ENCODE measurements at regions not wholly inside any gene's neighbourhood (a gene's known extent, or its start where the extent isn't known, plus 50 kb on each side); places are given as distances from the start of the nearest gene placed in this dataset.

DNA sequence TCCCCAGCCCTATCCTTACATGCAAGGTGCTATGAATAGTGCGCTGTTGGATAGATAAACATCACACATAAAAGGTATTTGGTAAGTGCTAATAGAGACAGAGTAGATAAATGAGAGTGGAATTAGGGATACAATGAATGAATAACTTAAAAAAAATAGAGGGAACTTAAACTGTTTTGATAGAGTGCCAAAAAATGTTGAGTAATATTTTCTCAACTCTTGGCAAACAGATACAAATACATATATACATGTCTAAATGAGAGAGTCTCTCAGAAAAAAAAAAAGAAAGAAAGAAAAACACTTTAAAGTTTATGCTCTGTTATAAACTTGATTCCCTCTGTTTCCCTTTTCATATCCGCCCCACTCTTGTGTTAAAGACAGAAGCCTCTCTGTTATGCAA is 667.4 kb downstream of the ROBO2 start:
- Mint-ChIP-seq H3K4me1 (peaks cover 2% of the 10 kb centered on the region in 2 experiments), H3K36me3 (ENCODE audit: insufficient read depth in 1 of 3, low read depth in 3 of 3) (no peaks in the 10 kb centered on the region; a peak in 1 of 7 replicates), H3K27ac (no peak overlapping the region), H3K9me3 (peaks cover 0 to 2% of the 10 kb centered on the region in 2 experiments; a peak in 2 of 5 replicates), H3K4me3 (no peak overlapping the region), H3K27me3 (ENCODE audit: low read depth) (no peaks in the 10 kb centered on the region)
- no peaks in the 10 kb centered on the region for H3K79me2 ChIP-seq (ENCODE audit: insufficient read depth, low read length)
- no peak overlapping the region for H3K27ac ChIP-seq (ENCODE audit: insufficient read length, low read depth, low read length)
- H3T11ph ChIP-seq (ENCODE audit: low read length), result no peak overlapping the region
- WGBS (ENCODE audit: extremely low coverage, insufficient read length, low lambda C conversion rate), result no CpG with 5 or more reads among the region's 2 CpGs
- no peak overlapping the region for H4K91ac ChIP-seq (ENCODE audit: insufficient read length, low read depth, low read length)
- H2BK20ac ChIP-seq (ENCODE audit: low read depth, low read length, poor library complexity, severe bottlenecking), result no peak overlapping the region
- no peak overlapping the region for H4K8ac ChIP-seq (replicated peaks; ENCODE audit: insufficient read length, low read depth, low read length)
- no peak overlapping the region for H3K56ac ChIP-seq (ENCODE audit: insufficient read length, low read depth, low read length)
- no peaks in the 10 kb centered on the region for H4K20me1 ChIP-seq (ENCODE audit: control insufficient read depth, insufficient read depth, insufficient read length)
- H3K27me3 ChIP-seq (ENCODE audit: insufficient read depth, low read length), result no peaks in the 10 kb centered on the region
- no peak overlapping the region for H3K4me2 ChIP-seq (ENCODE audit: insufficient read depth, insufficient read length, low read length)
- no peaks in the 10 kb centered on the region for H3K23me2 ChIP-seq (ENCODE audit: insufficient read length, low read depth, low read length, poor library complexity, severe bottlenecking)
- H3K9ac ChIP-seq (ENCODE audit: extremely low read depth, insufficient read length, low read length), result no peak overlapping the region
- no peak overlapping the region for H2AFZ ChIP-seq (ENCODE audit: low read length)
- H3K23ac ChIP-seq (ENCODE audit: insufficient read length, low read depth, low read length), result no peak overlapping the region
- no peaks in the 10 kb centered on the region for H3K9me3 ChIP-seq (ENCODE audit: control insufficient read depth, low read depth, low read length)
- H2BK5ac ChIP-seq (ENCODE audit: insufficient read length, low read length), result no peak overlapping the region
- no peaks in the 10 kb centered on the region for H3K4me1 ChIP-seq (ENCODE audit: insufficient read depth, low read length)
- no peak overlapping the region for H3K4ac ChIP-seq (ENCODE audit: low read depth, low read length)
- DNase-seq, result no peak
- H2BK12ac ChIP-seq (ENCODE audit: insufficient read length, low read depth, low read length), result no peak overlapping the region
- no peak for TF ChIP-seq CTCF (conservative IDR thresholded peaks at IDR 0.05)
- H3K14ac ChIP-seq (ENCODE audit: insufficient read depth, low read length), result no peak overlapping the region
- no peak overlapping the region for H4K5ac ChIP-seq (ENCODE audit: insufficient read length, low read depth, low read length)
- no peak overlapping the region for H3K18ac ChIP-seq (ENCODE audit: insufficient read length, low read depth, low read length)
- H3K79me1 ChIP-seq (ENCODE audit: insufficient read depth, low read depth, low read length, poor library complexity, severe bottlenecking), result no peaks in the 10 kb centered on the region
- no peak overlapping the region for H2BK120ac ChIP-seq (ENCODE audit: low read depth, low read length, poor library complexity, severe bottlenecking)
- no peak overlapping the region for H2AK5ac ChIP-seq (ENCODE audit: insufficient read length, low read length)
- no peak overlapping the region for H2BK15ac ChIP-seq (ENCODE audit: low read depth, low read length)
